Dermis blood vessel endothelial cell (primary cell): ENCODE measurements at regions not wholly inside any gene's neighbourhood (a gene's known extent, or its start where the extent isn't known, plus 50 kb on each side); places are given as distances from the start of the nearest gene placed in this dataset.
"Not testable (repeated sequence)": the region's sequence is repeated elsewhere in the genome, so short reads cannot be mapped to it uniquely, and the experiment has no call there.

Experiments
- DNase-seq: peaks from one replicate; pipeline ENCODE4 v3.0.0; 2010

GRCh38 chr14:27253966-27254365 is 656.1 kb upstream of the NOVA1 start:
- DNase-seq, result no peak

- DNase-seq, result no peak
Observed at GRCh38 chr14:27256805-27257204, 659.0 kb upstream of the NOVA1 start.

- DNase-seq, result no peak
Observed at GRCh38 chr14:27267876-27268275, 670.0 kb upstream of the NOVA1 start.

- no peak for DNase-seq
Observed at GRCh38 chr14:27270716-27271115, 672.9 kb upstream of the NOVA1 start.

DNA sequence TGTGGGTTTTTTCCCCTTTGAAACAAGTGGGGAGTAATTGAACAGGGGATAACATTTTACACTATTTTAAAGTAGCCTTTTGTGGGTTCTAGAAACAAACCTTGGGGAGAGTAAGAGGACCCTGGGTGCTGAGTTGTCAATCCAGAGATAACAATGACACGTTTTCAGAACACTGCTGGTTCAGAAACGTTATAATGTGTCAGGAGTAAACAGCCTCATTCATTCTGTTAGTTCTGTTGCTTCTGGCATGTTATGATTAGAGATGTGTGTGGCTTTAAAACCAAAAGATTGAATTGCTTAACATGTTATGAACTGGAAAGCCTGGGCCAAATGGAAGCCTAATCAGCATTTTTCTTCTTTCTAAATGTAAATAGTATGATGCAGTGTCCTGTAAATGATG is 680.5 kb upstream of the NOVA1 start:
- no peak for DNase-seq

DNA sequence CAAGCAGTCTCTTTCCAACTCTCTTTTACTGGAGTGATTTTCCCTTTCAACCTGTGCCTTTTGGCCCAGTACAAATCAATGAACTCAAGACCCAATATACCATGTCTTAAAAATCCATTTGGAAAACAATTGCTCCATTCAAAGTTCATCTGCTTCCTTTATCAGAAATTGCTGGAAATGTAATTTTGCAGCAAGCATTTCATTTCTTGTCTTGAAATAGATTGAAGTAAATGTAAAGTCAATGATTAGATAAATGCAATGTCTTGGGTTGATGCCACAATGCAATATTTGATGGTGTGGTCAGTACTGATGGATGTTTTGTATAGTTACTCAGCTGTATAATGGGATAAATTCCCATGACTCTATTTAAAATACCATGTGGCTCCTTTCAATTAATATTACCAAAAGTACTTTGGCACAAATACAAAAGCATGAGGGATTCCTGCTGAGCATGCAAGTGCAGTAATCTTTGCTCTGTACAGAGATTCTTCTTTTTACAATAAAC is 707.7 kb upstream of the NOVA1 start:
- no peak for DNase-seq

GRCh38 chr14:27312730-27313129 is 714.9 kb upstream of the NOVA1 start:
- DNase-seq, result not testable (repeated sequence)

GRCh38 chr14:27314231-27314630 is 716.4 kb upstream of the NOVA1 start:
- DNase-seq, result no peak

DNA sequence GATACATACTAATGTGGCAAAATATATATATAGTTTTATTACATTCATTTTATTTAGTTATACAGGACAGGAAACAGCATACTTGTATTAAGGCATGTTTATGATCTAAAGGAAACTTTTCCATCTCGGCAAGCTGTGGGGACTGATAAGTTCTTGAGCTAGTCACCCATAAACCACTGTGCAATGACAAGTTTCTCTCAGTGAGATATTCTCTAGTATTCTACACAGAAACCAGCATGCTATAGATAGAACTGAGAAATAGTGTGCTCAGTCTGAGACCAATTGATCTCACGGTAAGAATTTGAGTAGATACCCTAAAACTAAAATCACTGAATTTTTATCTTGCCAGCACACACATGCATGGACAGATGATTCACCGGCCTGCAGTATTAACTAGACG is 717.6 kb upstream of the NOVA1 start:
- no peak for DNase-seq

DNA sequence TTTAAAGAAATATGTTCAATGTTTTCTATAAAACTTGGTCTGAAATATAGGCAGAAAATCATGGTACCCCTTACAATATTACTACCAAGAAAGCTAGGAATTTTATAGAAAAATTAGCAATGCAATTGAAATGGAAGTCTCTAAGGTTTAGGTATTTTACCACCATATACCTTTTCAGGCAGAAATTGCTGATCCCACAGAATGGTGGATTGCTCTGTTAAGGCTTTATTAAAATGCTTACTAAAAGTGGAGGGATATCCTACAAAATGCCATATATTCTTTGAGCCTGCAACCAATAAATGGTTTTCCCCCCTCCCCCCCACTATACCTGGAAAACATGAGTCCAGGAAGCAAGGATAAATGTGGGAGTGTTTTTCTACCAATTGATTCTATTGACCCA is 718.1 kb upstream of the NOVA1 start:
- DNase-seq, result no peak

DNA sequence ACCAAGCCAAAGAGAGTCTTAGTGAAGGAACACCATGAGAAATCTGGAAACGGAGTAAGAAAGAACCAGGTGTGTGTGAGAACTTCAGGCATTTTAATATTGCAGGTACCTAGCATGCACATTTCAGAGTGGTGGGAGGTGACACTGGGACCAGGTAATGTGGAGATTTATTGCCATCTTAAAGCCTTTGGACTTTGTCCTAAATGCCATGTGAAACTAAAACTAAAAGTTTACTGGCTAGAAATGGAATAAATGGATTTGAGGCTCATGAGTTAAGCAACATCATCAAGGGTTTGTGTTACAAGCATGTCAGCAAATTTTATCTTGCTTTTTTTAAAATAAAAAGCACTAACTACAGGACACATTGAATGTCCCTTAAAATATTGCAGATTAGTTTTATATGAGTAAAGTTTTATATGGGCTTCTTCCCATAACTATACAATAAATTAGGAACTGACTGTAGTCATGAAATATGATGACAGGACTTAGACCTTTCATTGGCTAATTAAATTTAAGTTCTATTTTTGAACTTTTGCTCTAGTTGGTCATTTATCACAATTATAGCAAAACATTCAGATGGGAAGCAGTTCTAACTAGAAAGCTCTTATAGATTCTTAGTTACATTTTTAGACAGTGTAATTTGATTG is 721.1 kb upstream of the NOVA1 start:
- no peak for DNase-seq

GRCh38 chr14:27320261-27320660 is 722.4 kb upstream of the NOVA1 start:
- DNase-seq, result no peak

DNA sequence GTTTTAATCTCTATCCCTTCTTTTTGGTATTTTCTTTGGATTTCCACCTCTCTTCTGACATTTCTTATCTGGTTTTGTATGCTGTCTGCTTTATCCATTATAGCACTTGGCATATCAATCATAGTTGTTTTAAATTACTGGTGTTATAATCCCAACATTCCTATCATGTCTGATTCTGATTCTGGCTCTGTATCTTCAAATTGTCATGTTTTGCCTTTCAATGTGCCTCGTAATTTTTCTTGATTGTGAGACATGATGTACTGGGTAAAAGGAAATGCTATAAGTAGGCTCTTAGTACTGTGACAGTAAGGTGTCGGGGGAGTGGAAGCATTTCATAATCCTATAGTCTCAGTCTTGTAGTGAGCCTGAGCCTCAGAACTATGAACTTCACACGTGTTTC is 729.3 kb upstream of the NOVA1 start:
- DNase-seq, result no peak

- no peak for DNase-seq
Observed at GRCh38 chr14:27338012-27338411, 740.2 kb upstream of the NOVA1 start.

DNA sequence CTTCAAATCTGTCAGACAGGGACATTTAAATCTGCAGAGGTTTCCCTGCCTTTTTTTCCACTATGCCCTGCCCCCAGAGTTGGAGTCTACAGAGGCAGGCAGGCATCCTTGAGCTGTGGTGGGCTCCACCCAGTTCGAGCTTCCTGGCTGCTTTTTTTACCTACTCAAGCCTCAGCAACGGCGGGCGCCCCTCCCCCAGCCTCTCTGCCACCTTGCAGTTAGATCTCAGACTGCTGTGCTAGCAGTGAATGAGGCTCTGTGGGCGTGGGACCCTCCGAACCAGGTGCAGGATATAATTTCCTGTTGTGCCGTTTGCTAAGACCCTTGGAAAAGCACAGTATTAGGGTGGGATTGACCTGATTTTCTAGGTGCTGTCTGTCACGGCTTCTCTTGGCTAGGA is 765.2 kb upstream of the NOVA1 start:
- DNase-seq, result not testable (repeated sequence)

DNA sequence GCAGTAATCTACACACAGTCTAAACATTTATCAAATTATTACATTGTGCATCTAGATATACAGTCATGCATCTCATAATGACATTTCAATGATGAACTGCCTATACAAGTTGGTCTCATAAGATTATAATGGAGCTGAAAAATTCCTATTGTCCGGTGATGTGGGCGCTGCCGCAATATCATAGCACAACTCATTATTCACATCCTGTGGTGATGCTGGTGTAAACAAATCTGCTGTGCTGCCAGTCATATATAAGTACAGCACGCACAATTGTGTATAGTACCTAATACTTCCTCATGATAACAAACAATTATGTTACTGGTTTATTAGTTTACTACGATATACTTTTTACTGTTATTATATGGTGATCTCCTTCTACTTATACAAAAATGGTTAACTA is 768.8 kb upstream of the NOVA1 start:
- peak; percentile 40 for DNase-seq

DNA sequence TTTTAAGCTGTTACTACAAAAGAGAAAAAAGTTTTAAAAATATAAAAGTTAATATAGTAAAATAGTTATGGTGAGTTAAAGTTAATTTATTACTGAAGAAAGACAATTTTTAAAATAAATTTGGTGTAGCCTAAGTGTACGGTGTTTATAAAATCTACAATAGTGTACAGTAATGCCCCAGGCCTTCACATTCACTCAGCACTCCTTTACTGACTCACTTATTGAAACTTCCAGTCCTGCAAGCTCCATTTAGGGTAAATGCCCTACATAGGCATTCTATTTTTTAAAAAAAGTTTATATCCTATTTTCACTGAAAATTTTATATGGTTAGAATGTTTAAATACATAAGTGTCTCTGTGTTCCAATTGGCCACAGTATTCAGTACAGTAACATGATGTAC is 769.5 kb upstream of the NOVA1 start:
- no peak for DNase-seq

DNA sequence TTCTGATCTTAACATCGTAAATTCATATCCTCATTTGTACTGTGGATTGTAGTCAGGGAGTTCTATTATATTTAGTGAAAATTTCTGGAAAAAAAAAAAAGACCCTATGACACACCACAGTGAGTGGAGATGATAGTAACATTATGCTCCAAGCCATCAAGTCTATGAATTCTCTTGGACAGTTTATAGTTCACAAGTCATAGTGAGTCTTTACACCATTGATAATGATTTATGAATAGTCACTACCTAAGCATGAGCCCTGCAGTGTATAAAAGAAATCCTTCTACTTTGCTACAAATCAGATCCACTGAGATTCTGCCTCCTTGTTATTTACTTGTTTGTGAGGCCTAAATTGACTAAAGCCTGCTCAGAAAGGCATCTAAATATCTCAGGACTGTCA is 772.2 kb upstream of the NOVA1 start:
- DNase-seq, result no peak

- no peak for DNase-seq
Observed at GRCh38 chr14:27370775-27371174, 772.9 kb upstream of the NOVA1 start.

DNA sequence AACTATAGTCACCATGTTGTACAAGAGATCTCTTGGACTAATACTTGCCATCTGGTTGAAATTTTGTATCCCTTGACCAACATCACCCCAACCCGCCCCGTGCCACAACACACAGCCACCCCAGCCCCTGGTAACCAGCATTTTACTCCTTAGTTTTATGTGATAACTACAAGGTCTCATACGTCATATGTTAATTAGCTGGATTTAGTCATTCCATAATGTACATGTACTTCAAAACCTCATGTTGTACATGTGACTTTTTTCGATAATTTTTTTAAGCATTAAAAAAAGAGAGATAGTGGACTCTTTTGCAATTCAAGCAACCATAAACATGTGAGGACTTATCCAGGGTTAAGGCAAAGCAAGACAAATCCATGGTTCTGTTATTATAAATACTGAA is 773.4 kb upstream of the NOVA1 start:
- DNase-seq, result no peak

- no peak for DNase-seq
Observed at GRCh38 chr14:27371868-27372267, 774.0 kb upstream of the NOVA1 start.

DNA sequence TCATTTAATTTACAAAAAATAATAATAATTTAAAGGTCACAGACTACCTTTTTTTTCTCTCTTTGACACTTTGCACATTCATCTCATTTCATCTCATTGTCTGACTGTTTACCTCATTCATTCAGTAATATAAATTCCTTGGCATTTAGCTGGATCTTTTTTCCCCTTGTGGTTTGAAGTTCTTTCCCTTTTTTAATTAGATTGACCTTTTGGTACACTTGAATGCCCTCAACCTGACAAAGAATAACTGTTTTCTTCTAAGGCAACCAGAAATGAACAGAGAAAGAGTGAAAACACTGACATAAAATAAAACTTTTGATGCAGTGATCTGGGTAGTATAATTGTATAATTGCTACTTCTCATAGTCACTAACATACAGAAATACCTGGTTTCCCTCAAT is 774.9 kb upstream of the NOVA1 start:
- no peak for DNase-seq

GRCh38 chr14:27384124-27384523 is 786.3 kb upstream of the NOVA1 start:
- no peak for DNase-seq

DNA sequence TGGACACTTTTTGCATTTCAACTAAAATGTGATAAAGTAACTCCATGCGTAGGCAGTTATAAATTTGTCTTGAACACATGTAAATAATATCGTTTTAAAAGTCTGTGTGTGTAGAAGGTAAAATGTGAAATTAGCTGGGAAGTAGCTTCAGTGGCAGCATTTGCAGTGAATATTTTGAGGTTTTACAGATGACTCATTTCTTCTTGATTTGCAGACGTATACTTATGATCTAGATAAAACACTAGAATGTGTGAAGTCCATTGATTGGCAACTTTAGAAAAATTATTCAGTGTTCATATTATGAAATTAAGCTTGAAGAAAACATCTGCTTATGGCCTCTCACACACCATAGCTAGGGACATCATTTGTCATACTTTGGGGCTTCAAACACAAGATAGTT is 788.6 kb upstream of the NOVA1 start:
- no peak for DNase-seq

- no peak for DNase-seq
Observed at GRCh38 chr14:27387463-27387862, 789.6 kb upstream of the NOVA1 start.
